H9 (cell line): ENCODE measurements at regions not wholly inside any gene's neighbourhood (a gene's known extent, or its start where the extent isn't known, plus 50 kb on each side); places are given as distances from the start of the nearest gene placed in this dataset.

Experiments used
- DNase-seq: peaks from one replicate; pipeline ENCODE4 v3.0.0-alpha.2; 2017
- H2AFZ ChIP-seq: one replicate; pipeline ENCODE4 v1.6.1; 2013; ENCODE audit warnings: mild to moderate bottlenecking, low read length, control low read depth, moderate library complexity
- H2AK5ac ChIP-seq: 2 replicates; pipeline ENCODE4 v1.6.1; 2013; ENCODE audit warnings: low read length, control low read depth, mixed read lengths; ENCODE audit not compliant: insufficient read length
- H2BK120ac ChIP-seq: one replicate; pipeline ENCODE4 v1.6.1; 2013; ENCODE audit warnings: low read depth, mild to moderate bottlenecking, low read length, control low read depth, inconsistent platforms; ENCODE audit not compliant: poor library complexity, severe bottlenecking
- H2BK12ac ChIP-seq: 2 replicates; pipeline ENCODE4 v1.6.1; 2013; ENCODE audit warnings: low read length, control low read depth, mixed read lengths, low read depth; ENCODE audit not compliant: insufficient read length
- H2BK15ac ChIP-seq: 2 replicates; pipeline ENCODE4 v1.6.1; 2013; ENCODE audit warnings: low read depth, low read length, control low read depth
- H2BK20ac ChIP-seq: one replicate; pipeline ENCODE4 v1.6.1; 2013; ENCODE audit warnings: low read depth, mild to moderate bottlenecking, low read length, control low read depth, inconsistent platforms; ENCODE audit not compliant: poor library complexity, severe bottlenecking
- H2BK5ac ChIP-seq: 2 replicates; pipeline ENCODE4 v1.6.1; 2013; ENCODE audit warnings: low read length, control low read depth, mixed read lengths; ENCODE audit not compliant: insufficient read length
- H3K14ac ChIP-seq: 2 replicates; pipeline ENCODE4 v1.6.1; 2013; ENCODE audit warnings: low read length, control low read depth; ENCODE audit not compliant: insufficient read depth
- H3K18ac ChIP-seq: 2 replicates; pipeline ENCODE4 v1.6.1; 2013; ENCODE audit warnings: low read depth, mild to moderate bottlenecking, mixed read lengths, low read length, control low read depth; ENCODE audit not compliant: insufficient read length
- H3K23ac ChIP-seq: 2 replicates; pipeline ENCODE4 v1.6.1; 2013; ENCODE audit warnings: low read length, control low read depth, mixed read lengths, low read depth; ENCODE audit not compliant: insufficient read length
- H3K23me2 ChIP-seq: 2 replicates; pipeline ENCODE4 v1.6.1; 2013; ENCODE audit warnings: low read depth, mild to moderate bottlenecking, mixed read lengths, low read length, control low read depth; ENCODE audit not compliant: insufficient read length, poor library complexity, severe bottlenecking
- H3K27ac ChIP-seq: 2 replicates; pipeline ENCODE4 v1.5.1; 2013; ENCODE audit warnings: low read length, control low read depth, mixed read lengths, low read depth; ENCODE audit not compliant: insufficient read length
- H3K27me3 ChIP-seq: 2 replicates; pipeline ENCODE4 v1.6.1; 2013; ENCODE audit warnings: low read length, control low read depth, inconsistent platforms; ENCODE audit not compliant: insufficient read depth
- H3K4ac ChIP-seq: 2 replicates; pipeline ENCODE4 v1.6.1; 2013; ENCODE audit warnings: low read depth, mild to moderate bottlenecking, control low read depth, inconsistent platforms, low read length, moderate library complexity
- H3K4me1 ChIP-seq: 2 replicates; pipeline ENCODE4 v1.6.1; 2013; ENCODE audit warnings: low read length, control low read depth, inconsistent platforms; ENCODE audit not compliant: insufficient read depth
- H3K4me2 ChIP-seq: 2 replicates; pipeline ENCODE4 v1.6.1; 2013; ENCODE audit warnings: low read length, control low read depth, mixed read lengths; ENCODE audit not compliant: insufficient read length, insufficient read depth
- H3K56ac ChIP-seq: 2 replicates; pipeline ENCODE4 v1.6.1; 2013; ENCODE audit warnings: low read depth, mild to moderate bottlenecking, mixed read lengths, low read length, control low read depth; ENCODE audit not compliant: insufficient read length
- H3K79me1 ChIP-seq: 2 replicates; pipeline ENCODE4 v1.6.1; 2013; ENCODE audit warnings: low read depth, mild to moderate bottlenecking, moderate library complexity, low read length, control low read depth, inconsistent platforms; ENCODE audit not compliant: insufficient read depth, poor library complexity, severe bottlenecking
- H3K79me2 ChIP-seq: 2 replicates; pipeline ENCODE4 v1.6.1; 2013; ENCODE audit warnings: low read length, control low read depth, inconsistent platforms; ENCODE audit not compliant: insufficient read depth
- H3K9ac ChIP-seq: 2 replicates; pipeline ENCODE4 v1.6.1; 2013; ENCODE audit warnings: low read length, control low read depth, mixed read lengths; ENCODE audit not compliant: insufficient read length; ENCODE audit errors: extremely low read depth
- H3K9me3 ChIP-seq: one replicate; pipeline ENCODE4 v1.6.1; 2013; ENCODE audit warnings: low read depth, low read length, inconsistent platforms; ENCODE audit not compliant: control insufficient read depth
- H3T11ph ChIP-seq: one replicate; pipeline ENCODE4 v1.6.1; 2013; ENCODE audit warnings: mild to moderate bottlenecking, low read length, control low read depth, inconsistent platforms
- H4K20me1 ChIP-seq: one replicate; pipeline ENCODE4 v1.6.1; 2013; ENCODE audit not compliant: control insufficient read depth, insufficient read length, insufficient read depth
- H4K5ac ChIP-seq: 2 replicates; pipeline ENCODE4 v1.6.1; 2013; ENCODE audit warnings: low read depth, mild to moderate bottlenecking, mixed read lengths, low read length, control low read depth; ENCODE audit not compliant: insufficient read length
- H4K8ac ChIP-seq: replicated peaks from 2 replicates; pipeline ENCODE4 v1.6.1; 2013; ENCODE audit warnings: low read length, control low read depth, mixed read lengths, low read depth; ENCODE audit not compliant: insufficient read length
- H4K91ac ChIP-seq: 2 replicates; pipeline ENCODE4 v1.6.1; 2013; ENCODE audit warnings: low read depth, mild to moderate bottlenecking, moderate library complexity, mixed read lengths, low read length, control low read depth; ENCODE audit not compliant: insufficient read length
- H3K27ac Mint-ChIP-seq, 3 experiments: 2 replicates in 2 of 3; 3 replicates in 1 of 3; pipeline ENCODE4 v1.8.0; 2020 to 2021; ENCODE audit warnings: mixed read lengths in 3 of 3, mild to moderate bottlenecking in 1 of 3, moderate library complexity in 1 of 3
- H3K27me3 Mint-ChIP-seq: 2 replicates; pipeline ENCODE4 v1.8.0; 2021; ENCODE audit warnings: low read depth, mild to moderate bottlenecking, moderate library complexity, mixed read lengths
- H3K36me3 Mint-ChIP-seq, 3 experiments: 2 replicates in 2 of 3; 3 replicates in 1 of 3; pipeline ENCODE4 v1.8.0; 2020 to 2021; ENCODE audit warnings: low read depth in 3 of 3, mixed read lengths in 3 of 3; ENCODE audit not compliant: insufficient read depth in 1 of 3
- H3K4me1 Mint-ChIP-seq, 2 experiments: 2 replicates each; pipeline ENCODE4 v1.8.0; 2020; ENCODE audit warnings: mixed read lengths in 2 of 2
- H3K4me3 Mint-ChIP-seq, 2 experiments: 2 replicates in 1 of 2; 3 replicates in 1 of 2; pipeline ENCODE4 v1.8.0; 2020 to 2021; ENCODE audit warnings: mild to moderate bottlenecking in 2 of 2, mixed read lengths in 2 of 2, moderate library complexity in 1 of 2
- H3K9me3 Mint-ChIP-seq, 2 experiments: 2 replicates in 1 of 2; 3 replicates in 1 of 2; pipeline ENCODE4 v1.8.0; 2020; ENCODE audit warnings: mild to moderate bottlenecking in 2 of 2, mixed read lengths in 2 of 2, moderate library complexity in 1 of 2
- CTCF ChIP-seq: fragments of 200-600 bp; sonication (generic); conservative IDR thresholded peaks from 3 replicates; pipeline ENCODE4 v1.8.0; 2021; ENCODE audit warnings: antibody characterized with exemption, mild to moderate bottlenecking
- WGBS: extraction: QIAGEN DNeasy Blood & Tissue Kit; methylation state at CpG from one replicate; pipeline ENCODE4 v1.1.7; 2013; ENCODE audit warnings: missing lambda C conversion rate, low lambda C conversion rate, mixed read lengths; ENCODE audit not compliant: insufficient read length; ENCODE audit errors: extremely low coverage; 5-methylcytosine and 5-hydroxymethylcytosine counted together

DNA sequence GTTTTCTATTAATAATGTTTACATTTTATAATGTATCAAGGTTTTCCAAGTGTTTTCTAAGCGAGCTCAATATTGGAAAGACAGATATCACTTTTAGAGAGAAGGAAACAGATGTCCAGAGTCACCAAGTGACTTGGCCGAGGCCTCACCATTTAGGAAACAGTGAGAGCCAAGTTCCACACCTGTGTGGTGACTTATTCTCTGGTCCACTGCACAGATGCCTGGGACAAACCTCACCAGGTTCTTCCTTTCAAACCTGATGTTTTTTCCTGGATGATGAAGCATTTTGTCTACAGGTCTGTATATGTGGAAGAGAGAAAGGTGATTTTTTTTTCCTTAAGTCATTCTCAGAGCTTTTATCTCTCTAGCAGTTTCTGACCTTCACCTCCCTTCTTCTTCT lies 280.7 kb downstream of the LPIN1 start:
- Histone ChIP-seq H3K56ac (no peak overlapping the region), H3K18ac (no peak overlapping the region), H3K9ac (no peak overlapping the region), H4K5ac (no peak overlapping the region), H2AK5ac (no peak overlapping the region), H2BK5ac (no peak overlapping the region), H3K4ac (no peak overlapping the region), H3K4me1 (no peaks in the 10 kb centered on the region), H2AFZ (no peak overlapping the region), H2BK12ac (no peak overlapping the region), H3K23me2 (no peaks in the 10 kb centered on the region), H4K8ac (no peak overlapping the region), H3K79me1 (no peaks in the 10 kb centered on the region), H3K27ac (no peak overlapping the region), H3K4me2 (no peak overlapping the region), H3K79me2 (no peaks in the 10 kb centered on the region), H2BK20ac (no peak overlapping the region), H3K23ac (no peak overlapping the region), H3K14ac (no peak overlapping the region), H4K91ac (no peak overlapping the region), H3K9me3 (no peaks in the 10 kb centered on the region), H3T11ph (no peak overlapping the region), H2BK15ac (no peak overlapping the region), H2BK120ac (no peak overlapping the region), H3K27me3 (no peaks in the 10 kb centered on the region), H4K20me1 (no peaks in the 10 kb centered on the region)
- no peak for DNase-seq
- no CpG with 5 or more reads among the region's 2 CpGs for WGBS
- Mint-ChIP-seq H3K4me1 (peaks cover 8 to 13% of the 10 kb centered on the region in 2 experiments), H3K36me3 (peaks cover 0 to 8% (median 1%) of the 10 kb centered on the region in 3 experiments; a peak in 3 of 7 replicates), H3K27ac (no peak overlapping the region), H3K9me3 (peaks cover 0 to 12% of the 10 kb centered on the region in 2 experiments; a peak in 4 of 5 replicates), H3K27me3 (no peaks in the 10 kb centered on the region), H3K4me3 (no peak overlapping the region)
- no peak for TF ChIP-seq CTCF
